ENCODE measurements at regions not wholly inside any gene's neighbourhood (a gene's known extent, or its start where the extent isn't known, plus 50 kb on each side); places are given as distances from the start of the nearest gene placed in this dataset.
"Not testable (repeated sequence)": the region's sequence is repeated elsewhere in the genome, so short reads cannot be mapped to it uniquely, and the experiment has no call there.

DNA sequence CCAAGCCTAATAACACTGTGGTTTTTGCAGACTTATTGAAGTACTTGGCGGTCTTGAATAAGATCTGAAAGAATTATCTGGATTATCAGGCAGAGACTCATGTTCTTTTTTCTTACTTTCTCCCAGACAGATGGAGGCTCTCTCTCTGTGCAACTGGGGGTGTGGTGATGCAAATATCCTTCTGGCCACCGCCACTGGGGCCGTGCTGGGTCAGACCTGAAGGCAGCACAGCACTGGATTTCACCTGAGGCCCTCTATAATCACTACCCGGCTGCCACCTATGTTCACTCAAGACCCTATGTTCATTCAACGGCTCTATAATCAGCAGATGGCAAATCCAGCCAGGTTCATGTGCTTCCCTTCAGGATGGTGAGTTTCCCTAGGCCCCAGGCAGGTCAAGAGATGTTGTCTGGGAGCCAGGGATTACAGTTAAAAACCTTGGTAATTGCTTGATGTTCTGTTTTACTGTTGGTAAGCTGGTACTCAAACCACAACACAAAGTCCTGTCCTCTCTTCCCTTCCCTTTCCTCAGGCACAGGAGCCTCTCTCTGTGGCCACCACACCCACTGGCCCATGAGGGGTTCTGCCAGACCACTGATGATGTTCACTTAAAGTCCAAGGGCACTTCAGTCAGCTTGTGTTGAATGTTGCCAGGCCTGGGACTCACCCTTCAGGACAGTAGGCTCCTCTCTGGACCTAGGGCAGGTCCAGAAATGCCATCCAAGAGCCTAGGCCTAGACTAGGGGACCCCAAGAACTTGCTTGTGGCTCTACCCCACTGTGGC, 205.3 kb upstream of the GCFC2 start:
- no peak for DNase-seq (ENCODE audit: low read depth, low spot score)
- TF ChIP-seq SUZ12 (IDR thresholded peaks at IDR 0.05; ENCODE audit: extremely low read depth, insufficient read depth, insufficient read length) (no peak), YY1 (IDR thresholded peaks at IDR 0.05; ENCODE audit: insufficient read depth, insufficient read length) (no peak), ZNF274 (IDR thresholded peaks at IDR 0.05; ENCODE audit: low read depth, low read length) (no peak)
- H3K9ac ChIP-seq (ENCODE audit: insufficient read length, low read depth), result no peak overlapping the region
- H3K4me3 ChIP-seq (ENCODE audit: insufficient read length, low read depth), result no peak overlapping the region
- H3K36me3 ChIP-seq (ENCODE audit: insufficient read depth, insufficient read length, low read length), result no peaks in the 10 kb centered on the region
- H3K27me3 ChIP-seq (ENCODE audit: insufficient read depth, insufficient read length), result no peaks in the 10 kb centered on the region
- H3K4me1 ChIP-seq (ENCODE audit: insufficient read depth, insufficient read length), result no peaks in the 10 kb centered on the region
- no peaks in the 10 kb centered on the region for H3K9me3 ChIP-seq (ENCODE audit: insufficient read depth, low read length)

DNA sequence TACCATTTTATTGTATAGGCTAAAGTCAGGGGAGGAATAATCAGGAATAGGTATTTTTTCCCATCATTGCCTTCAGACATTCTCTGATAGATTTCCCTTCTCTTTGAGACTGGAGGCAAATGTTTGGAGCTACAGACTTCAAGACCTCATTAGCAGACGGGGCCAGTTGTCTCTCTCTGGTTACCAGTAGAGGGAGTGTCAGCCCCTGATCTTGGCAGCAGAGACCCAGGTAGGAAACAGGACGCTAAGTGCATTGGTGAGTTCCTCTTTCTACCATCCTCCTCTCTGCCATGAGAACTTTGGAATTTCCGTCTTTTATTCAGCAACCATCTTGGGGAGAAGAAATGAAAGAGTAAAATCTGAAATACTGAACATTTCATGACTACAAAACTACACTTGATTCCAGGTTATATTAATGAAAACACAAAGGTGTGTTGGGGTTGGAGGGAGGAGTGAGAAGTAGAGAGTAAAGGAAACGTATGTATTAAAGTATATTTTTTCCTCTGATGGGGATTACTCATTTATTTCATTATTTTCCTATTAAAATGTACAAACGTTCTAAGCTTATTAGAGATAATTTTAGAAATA, 186.2 kb upstream of the GCFC2 start:
- TF ChIP-seq SUZ12 (IDR thresholded peaks at IDR 0.05; ENCODE audit: extremely low read depth, insufficient read depth, insufficient read length) (no peak), YY1 (IDR thresholded peaks at IDR 0.05; ENCODE audit: insufficient read depth, insufficient read length) (no peak), ZNF274 (IDR thresholded peaks at IDR 0.05; ENCODE audit: low read depth, low read length) (no peak)
- DNase-seq (ENCODE audit: low read depth, low spot score), result peak; percentile 64
- Histone ChIP-seq H3K9ac (ENCODE audit: insufficient read length, low read depth) (no peak overlapping the region), H3K4me1 (ENCODE audit: insufficient read depth, insufficient read length) (no peaks in the 10 kb centered on the region), H3K4me3 (ENCODE audit: insufficient read length, low read depth) (no peak overlapping the region), H3K27me3 (ENCODE audit: insufficient read depth, insufficient read length) (no peaks in the 10 kb centered on the region), H3K9me3 (ENCODE audit: insufficient read depth, low read length) (no peaks in the 10 kb centered on the region), H3K36me3 (ENCODE audit: insufficient read depth, insufficient read length, low read length) (no peaks in the 10 kb centered on the region)

- no peaks in the 10 kb centered on the region for H3K27me3 ChIP-seq (ENCODE audit: insufficient read depth, insufficient read length)
- TF ChIP-seq YY1 (IDR thresholded peaks at IDR 0.05; ENCODE audit: insufficient read depth, insufficient read length) (no peak), SUZ12 (IDR thresholded peaks at IDR 0.05; ENCODE audit: extremely low read depth, insufficient read depth, insufficient read length) (no peak), ZNF274 (IDR thresholded peaks at IDR 0.05; ENCODE audit: low read depth, low read length) (no peak)
- H3K36me3 ChIP-seq (ENCODE audit: insufficient read depth, insufficient read length, low read length), result no peaks in the 10 kb centered on the region
- H3K4me1 ChIP-seq (ENCODE audit: insufficient read depth, insufficient read length), result no peaks in the 10 kb centered on the region
- DNase-seq (ENCODE audit: low read depth, low spot score), result no peak
- no peak overlapping the region for H3K4me3 ChIP-seq (ENCODE audit: insufficient read length, low read depth)
- no peaks in the 10 kb centered on the region for H3K9me3 ChIP-seq (ENCODE audit: insufficient read depth, low read length)
- no peak overlapping the region for H3K9ac ChIP-seq (ENCODE audit: insufficient read length, low read depth)
Observed at GRCh38 chr2:75894170-75894569, 183.5 kb upstream of the GCFC2 start.

DNA sequence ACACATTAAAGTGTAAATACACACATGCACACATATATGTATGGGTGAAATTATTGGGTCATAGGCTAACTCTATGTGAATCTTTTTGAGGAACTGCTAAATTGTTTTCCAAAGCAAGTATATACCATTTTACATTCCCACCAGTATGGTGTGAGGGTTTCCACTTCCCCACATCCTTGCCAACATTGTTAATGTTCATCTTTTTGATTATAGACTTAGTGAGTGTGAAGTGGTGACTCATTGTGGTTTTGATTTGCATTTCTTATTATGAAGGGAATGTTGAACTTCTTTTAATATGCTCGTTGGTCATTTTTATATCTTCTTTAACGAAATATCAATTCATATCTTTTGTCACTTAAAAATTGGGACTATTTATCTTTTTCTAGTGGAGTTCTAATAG, 181.8 kb upstream of the GCFC2 start:
- H3K36me3 ChIP-seq (ENCODE audit: insufficient read depth, insufficient read length, low read length), result no peaks in the 10 kb centered on the region
- no peaks in the 10 kb centered on the region for H3K4me1 ChIP-seq (ENCODE audit: insufficient read depth, insufficient read length)
- no peaks in the 10 kb centered on the region for H3K27me3 ChIP-seq (ENCODE audit: insufficient read depth, insufficient read length)
- DNase-seq (ENCODE audit: low read depth, low spot score), result no peak
- H3K9ac ChIP-seq (ENCODE audit: insufficient read length, low read depth), result no peak overlapping the region
- H3K4me3 ChIP-seq (ENCODE audit: insufficient read length, low read depth), result no peak overlapping the region
- H3K9me3 ChIP-seq (ENCODE audit: insufficient read depth, low read length), result no peaks in the 10 kb centered on the region
- TF ChIP-seq YY1 (IDR thresholded peaks at IDR 0.05; ENCODE audit: insufficient read depth, insufficient read length) (no peak), ZNF274 (IDR thresholded peaks at IDR 0.05; ENCODE audit: low read depth, low read length) (no peak), SUZ12 (IDR thresholded peaks at IDR 0.05; ENCODE audit: extremely low read depth, insufficient read depth, insufficient read length) (no peak)

GRCh38 chr2:75882530-75882929, 171.8 kb upstream of the GCFC2 start:
- Histone ChIP-seq H3K4me3 (ENCODE audit: insufficient read length, low read depth) (no peak overlapping the region), H3K4me1 (ENCODE audit: insufficient read depth, insufficient read length) (no peaks in the 10 kb centered on the region), H3K27me3 (ENCODE audit: insufficient read depth, insufficient read length) (no peaks in the 10 kb centered on the region), H3K9me3 (ENCODE audit: insufficient read depth, low read length) (no peaks in the 10 kb centered on the region), H3K36me3 (ENCODE audit: insufficient read depth, insufficient read length, low read length) (no peaks in the 10 kb centered on the region), H3K9ac (ENCODE audit: insufficient read length, low read depth) (no peak overlapping the region)
- TF ChIP-seq ZNF274 (IDR thresholded peaks at IDR 0.05; ENCODE audit: low read depth, low read length) (no peak), YY1 (IDR thresholded peaks at IDR 0.05; ENCODE audit: insufficient read depth, insufficient read length) (no peak), SUZ12 (IDR thresholded peaks at IDR 0.05; ENCODE audit: extremely low read depth, insufficient read depth, insufficient read length) (no peak)
- no peak for DNase-seq (ENCODE audit: low read depth, low spot score)

GRCh38 chr2:75875606-75876005, 164.9 kb upstream of the GCFC2 start:
- not testable (repeated sequence) for H3K4me3 ChIP-seq (ENCODE audit: insufficient read length, low read depth); H3K9ac ChIP-seq (ENCODE audit: insufficient read length, low read depth); DNase-seq (ENCODE audit: low read depth, low spot score); H3K36me3 ChIP-seq (ENCODE audit: insufficient read depth, insufficient read length, low read length); H3K9me3 ChIP-seq (ENCODE audit: insufficient read depth, low read length); H3K4me1 ChIP-seq (ENCODE audit: insufficient read depth, insufficient read length)
- H3K27me3 ChIP-seq (ENCODE audit: insufficient read depth, insufficient read length), result peaks cover 22% of the 10 kb centered on the region

GRCh38 chr2:75871762-75872614, 161.3 kb upstream of the GCFC2 start:
- H3K27me3 ChIP-seq (ENCODE audit: insufficient read depth, insufficient read length), result peaks cover 53% of the 10 kb centered on the region
- not testable (repeated sequence) for H3K36me3 ChIP-seq (ENCODE audit: insufficient read depth, insufficient read length, low read length); H3K9ac ChIP-seq (ENCODE audit: insufficient read length, low read depth); H3K9me3 ChIP-seq (ENCODE audit: insufficient read depth, low read length); H3K4me1 ChIP-seq (ENCODE audit: insufficient read depth, insufficient read length); H3K4me3 ChIP-seq (ENCODE audit: insufficient read length, low read depth); DNase-seq (ENCODE audit: low read depth, low spot score)

All from NT2/D1 (cell line).